AG04449 (cell line): ENCODE measurements at regions not wholly inside any gene's neighbourhood (a gene's known extent, or its start where the extent isn't known, plus 50 kb on each side); places are given as distances from the start of the nearest gene placed in this dataset.

ENCODE experiments used
- CTCF ChIA-PET: fragments of 350-600 bp; formaldehyde crosslinking; extraction: SDS; loops from one replicate; lab custom pipeline; 2021; ENCODE audit warnings: antibody characterized with exemption; lab: Yijun Ruan, JAX
- POLR2A ChIA-PET: fragments of 400-600, 350-600 bp; formaldehyde crosslinking; extraction: SDS; loops from one replicate; lab custom pipeline; 2020; ENCODE audit warnings: antibody characterized with exemption, inconsistent platforms; lab: Yijun Ruan, JAX
- DNase-seq: peaks from one replicate; pipeline ENCODE4 v3.0.0-alpha.2; 2010; ENCODE audit warnings: low read depth, low spot score
- H3K4me3 ChIP-seq: 2 replicates; pipeline ENCODE4 v1.5.1; 2011; ENCODE audit warnings: low read depth, mild to moderate bottlenecking, control low read depth, low read length
- TF ChIP-seq, protein P1 (sequence below): IDR thresholded peaks from one replicate; pipeline ENCODE4 v1.5.1; 2011; ENCODE audit warnings: mild to moderate bottlenecking, moderate library complexity, low read length, control low read depth, inconsistent platforms; ENCODE audit not compliant: insufficient read depth; ENCODE audit errors: missing control alignments

DNA sequence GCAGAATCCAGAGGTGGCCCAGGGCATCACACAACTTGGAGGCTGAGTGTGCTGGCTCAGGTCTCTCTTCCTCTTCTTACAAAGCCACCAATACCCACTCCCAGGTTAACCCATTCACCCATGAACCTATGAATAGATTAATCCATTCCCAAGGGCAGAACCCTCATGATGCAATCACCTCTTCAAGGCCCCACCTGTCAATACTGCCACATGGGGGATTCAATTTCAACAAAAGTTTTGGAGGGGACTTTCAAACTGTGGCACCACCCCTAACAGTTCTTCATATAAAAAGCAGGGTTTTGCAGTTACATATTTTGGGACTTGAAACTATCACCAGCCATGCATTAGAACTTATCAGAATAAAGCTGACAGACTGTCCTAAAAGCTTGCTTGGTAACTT is 193.6 kb upstream of the RNF32 start:
- POLR2A ChIA-PET: no interaction called here
- CTCF ChIA-PET: no interaction called here

DNA sequence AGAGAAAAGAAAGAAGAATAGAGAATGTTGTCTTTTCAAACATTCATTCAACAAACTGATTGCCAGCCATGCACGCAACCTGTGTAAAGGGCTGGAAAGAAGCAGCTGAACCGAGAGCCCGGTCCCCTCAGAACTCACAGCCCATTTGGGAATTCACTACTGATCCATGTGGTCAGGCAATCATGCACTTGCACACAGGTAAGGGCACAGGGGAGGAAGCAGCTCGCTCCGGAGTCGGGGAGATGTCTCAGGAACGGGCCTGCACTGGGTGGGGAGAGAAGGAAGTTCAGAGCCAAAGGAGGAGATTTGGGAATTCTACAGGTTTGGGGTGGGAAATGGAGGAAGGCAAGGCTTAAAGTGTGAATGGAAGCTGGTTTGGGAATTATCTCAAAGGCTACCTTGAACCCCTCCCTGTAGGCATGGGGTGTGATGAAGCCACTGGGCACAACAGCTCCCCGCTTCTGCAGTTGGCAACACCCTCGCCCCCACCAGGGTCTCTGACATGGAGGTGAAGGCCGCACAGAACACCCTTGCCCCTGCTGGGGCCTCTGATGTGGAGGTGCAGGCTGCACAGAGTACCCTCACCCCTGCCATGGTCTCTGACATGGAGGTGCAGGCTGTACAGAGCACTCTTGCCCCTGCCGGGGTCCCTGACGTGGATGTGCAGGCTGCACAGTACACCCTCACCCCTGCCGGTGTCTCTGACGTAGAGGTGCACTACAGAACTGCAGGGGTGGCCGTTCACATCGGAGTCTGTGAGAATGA is 194.4 kb upstream of the RNF32 start:
- ChIA-PET POLR2A (no interaction called here), CTCF (no interaction called here)
- H3K4me3 ChIP-seq: no peak overlapping the region
- TF ChIP-seq, protein P1, sequence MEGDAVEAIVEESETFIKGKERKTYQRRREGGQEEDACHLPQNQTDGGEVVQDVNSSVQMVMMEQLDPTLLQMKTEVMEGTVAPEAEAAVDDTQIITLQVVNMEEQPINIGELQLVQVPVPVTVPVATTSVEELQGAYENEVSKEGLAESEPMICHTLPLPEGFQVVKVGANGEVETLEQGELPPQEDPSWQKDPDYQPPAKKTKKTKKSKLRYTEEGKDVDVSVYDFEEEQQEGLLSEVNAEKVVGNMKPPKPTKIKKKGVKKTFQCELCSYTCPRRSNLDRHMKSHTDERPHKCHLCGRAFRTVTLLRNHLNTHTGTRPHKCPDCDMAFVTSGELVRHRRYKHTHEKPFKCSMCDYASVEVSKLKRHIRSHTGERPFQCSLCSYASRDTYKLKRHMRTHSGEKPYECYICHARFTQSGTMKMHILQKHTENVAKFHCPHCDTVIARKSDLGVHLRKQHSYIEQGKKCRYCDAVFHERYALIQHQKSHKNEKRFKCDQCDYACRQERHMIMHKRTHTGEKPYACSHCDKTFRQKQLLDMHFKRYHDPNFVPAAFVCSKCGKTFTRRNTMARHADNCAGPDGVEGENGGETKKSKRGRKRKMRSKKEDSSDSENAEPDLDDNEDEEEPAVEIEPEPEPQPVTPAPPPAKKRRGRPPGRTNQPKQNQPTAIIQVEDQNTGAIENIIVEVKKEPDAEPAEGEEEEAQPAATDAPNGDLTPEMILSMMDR: no peak
- no peak for DNase-seq

More for the DNA sequence above, 193.6 kb upstream of the RNF32 start:
- DNase-seq: no peak
- H3K4me3 ChIP-seq: no peak overlapping the region
- TF ChIP-seq, protein P1: no peak

DNA sequence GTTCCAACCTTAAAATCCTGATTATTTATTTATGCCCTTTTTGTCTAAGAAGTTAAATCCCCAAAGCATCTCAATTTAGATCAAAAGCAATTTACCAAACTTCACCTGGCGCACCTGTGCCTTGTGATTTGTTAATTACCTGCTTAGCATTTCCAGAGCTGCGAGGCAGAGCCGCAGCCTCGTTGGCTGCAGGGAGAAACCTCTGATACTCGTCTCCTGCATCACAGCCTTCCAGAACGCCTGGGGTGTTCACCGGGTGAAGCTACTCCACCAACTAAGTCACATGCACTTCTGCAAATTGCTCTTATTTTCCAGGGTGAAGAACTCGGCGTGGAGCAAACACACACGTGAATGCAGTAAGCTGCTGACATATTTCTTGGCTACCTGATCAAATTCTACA is 198.1 kb upstream of the RNF32 start:
- no peak overlapping the region for H3K4me3 ChIP-seq
- no peak for DNase-seq
- TF ChIP-seq, protein P1: no peak
- ChIA-PET CTCF (no interaction called here), POLR2A (no interaction called here)

DNA sequence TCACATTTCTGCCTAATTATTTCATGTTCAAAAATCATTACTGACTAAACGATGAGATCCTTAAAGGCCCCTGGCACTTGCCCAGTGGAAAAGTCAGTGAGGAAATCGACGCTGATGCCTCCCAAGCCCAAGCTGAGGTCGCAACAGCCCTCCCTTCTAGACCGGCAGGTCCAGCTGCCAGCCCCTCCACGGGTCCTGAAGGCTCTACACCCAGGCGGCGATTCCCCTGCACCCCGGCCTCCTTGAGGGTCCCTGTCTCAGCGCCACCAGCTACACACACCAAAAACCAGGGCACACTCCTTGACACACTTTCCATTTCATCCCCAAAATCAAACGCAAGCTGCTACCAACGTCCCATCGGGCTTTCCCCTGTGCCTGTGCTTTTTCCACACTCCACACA is 200.1 kb upstream of the RNF32 start:
- CTCF ChIA-PET: no interaction called here
- no peak for DNase-seq
- H3K4me3 ChIP-seq: no peak overlapping the region
- TF ChIP-seq, protein P1: no peak
- POLR2A ChIA-PET: no interaction called here

DNA sequence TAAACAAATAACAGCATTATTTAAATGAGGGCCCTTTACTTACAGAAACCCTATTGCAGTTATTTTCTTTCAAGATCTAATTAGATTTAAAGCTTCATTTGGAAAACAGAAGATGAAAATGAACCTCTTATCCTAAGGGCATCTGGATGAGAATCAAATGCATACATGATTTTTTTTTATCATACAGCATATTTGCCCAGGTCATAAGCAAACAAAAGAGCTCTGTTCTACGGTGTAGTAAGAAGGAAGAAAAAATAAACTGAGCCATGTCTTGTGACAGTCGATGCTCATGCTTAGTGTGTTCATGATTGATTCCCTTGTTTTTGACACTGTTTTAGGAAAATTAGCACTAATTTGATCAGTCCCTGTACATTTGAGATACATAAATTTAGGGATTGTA is 202.6 kb upstream of the RNF32 start:
- no peak overlapping the region for H3K4me3 ChIP-seq
- CTCF ChIA-PET: no interaction called here
- no peak for DNase-seq
- TF ChIP-seq, protein P1: no peak
- POLR2A ChIA-PET: no interaction called here

DNA sequence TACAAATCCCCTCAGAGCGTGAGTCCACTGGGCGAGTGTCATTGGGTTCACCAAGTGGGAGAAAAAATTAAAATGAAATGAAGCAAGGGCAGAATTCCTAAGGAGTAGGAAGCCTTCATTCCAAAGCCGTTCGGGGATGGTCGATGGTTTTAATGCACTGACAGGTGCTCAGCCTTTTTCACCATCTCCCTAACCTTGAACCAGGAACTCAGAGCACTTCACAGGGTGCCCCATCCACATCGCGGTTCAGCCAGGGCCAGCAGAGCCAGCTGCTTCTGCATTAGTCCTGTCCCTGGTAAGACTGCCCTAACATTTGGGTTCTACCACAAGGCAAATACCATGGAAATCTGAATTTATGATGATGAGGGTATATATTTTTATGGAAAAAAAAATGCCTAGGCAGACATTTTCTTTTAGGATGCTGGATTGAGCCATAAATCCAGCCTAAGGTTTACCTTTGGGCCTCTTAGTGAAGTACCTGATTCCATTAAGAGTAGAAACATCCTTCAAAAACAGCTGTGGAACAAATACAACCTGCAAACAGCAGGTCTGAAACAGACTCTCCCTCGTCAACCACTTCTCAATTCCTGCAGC is 203.5 kb upstream of the RNF32 start:
- POLR2A ChIA-PET: no interaction called here
- H3K4me3 ChIP-seq: no peak overlapping the region
- CTCF ChIA-PET: no interaction called here
- TF ChIP-seq, protein P1: no peak
- no peak for DNase-seq
